Mucosa of descending colon (tissue), 3 donors: ENCODE measurements at regions not wholly inside any gene's neighbourhood (a gene's known extent, or its start where the extent isn't known, plus 50 kb on each side); places are given as distances from the start of the nearest gene placed in this dataset.

ENCODE experiments used
- ATAC-seq: fragments of 200-7000 bp; cut with Tn5 transposase; one replicate; pipeline ENCODE4 v1.9.1; 2020; ENCODE audit warnings: mild to moderate bottlenecking, moderate library complexity
- DNase-seq, 3 donors: peaks; one replicate each; pipeline ENCODE4 v3.0.0-alpha.2; 2020
- H3K36me3 ChIP-seq: fragments of 200-600 bp; one replicate; pipeline ENCODE4 v1.8.0; 2021; ENCODE audit warnings: low read depth, mild to moderate bottlenecking
- H3K4me1 ChIP-seq: fragments of 200-600 bp; one replicate; pipeline ENCODE4 v1.8.0; 2021; ENCODE audit warnings: low read depth, mild to moderate bottlenecking
- H3K4me3 ChIP-seq: fragments of 200-600 bp; one replicate; pipeline ENCODE4 v1.8.0; 2021; ENCODE audit warnings: mild to moderate bottlenecking
- H3K9me3 ChIP-seq: fragments of 200-600 bp; one replicate; pipeline ENCODE4 v1.8.0; 2021; ENCODE audit warnings: mild to moderate bottlenecking
- CTCF ChIP-seq: fragments of 200-600 bp; IDR thresholded peaks from one replicate; pipeline ENCODE4 v1.8.0; 2022; ENCODE audit warnings: antibody characterized with exemption, mild to moderate bottlenecking
- intact Hi-C, 2 donors: fragments of 100-400 bp; cut with DNase I in 1 of 2; cut with micrococcal nuclease in 1 of 2; formaldehyde crosslinking; loops; one replicate each; pipeline versions ENCODE4 v1.11.0 to v1.11.1; 2022; cut with DNase I, micrococcal nuclease
- donor health status: DM: no; HTN: no; CAD: no; lungs with moderate emphysema.
- donor health status: DM: no; HTN: no; CAD: no.
- donor health status: DM: no; HTN: yes; CAD: no.

DNA sequence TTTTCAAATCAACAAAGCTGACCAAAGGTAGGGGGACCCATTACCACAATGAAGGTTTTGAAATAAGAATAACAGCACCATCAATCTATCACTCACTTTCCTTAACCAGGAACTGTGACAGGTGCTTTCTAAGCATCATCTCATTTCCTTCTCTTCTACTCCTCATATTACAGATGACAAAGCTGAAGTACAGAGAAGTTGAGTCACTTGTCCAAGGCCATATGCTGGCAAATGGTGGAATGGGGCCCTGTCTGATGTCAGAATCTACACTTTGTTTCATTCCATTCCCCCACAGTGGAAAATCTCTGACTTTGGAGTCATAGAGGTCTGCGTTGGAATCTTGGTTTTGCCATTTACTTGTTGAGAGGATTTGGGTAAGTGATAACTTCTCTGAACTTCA is 222.5 kb upstream of the LRFN2 start:
- Histone ChIP-seq H3K9me3 (no peaks in the 10 kb centered on the region), H3K36me3 (no peaks in the 10 kb centered on the region), H3K4me3 (no peak overlapping the region), H3K4me1 (no peaks in the 10 kb centered on the region)
- no peak for TF ChIP-seq CTCF
- DNase-seq: no peak
- ATAC-seq: no peak
- intact Hi-C loops: no loop called here

- H3K4me3 ChIP-seq: no peak overlapping the region
- DNase-seq (no peak), ATAC-seq (no peak)
- TF ChIP-seq CTCF: no peak
- intact Hi-C loops: no loop called here
- no peaks in the 10 kb centered on the region for H3K4me1 ChIP-seq
- no peaks in the 10 kb centered on the region for H3K9me3 ChIP-seq
- no peaks in the 10 kb centered on the region for H3K36me3 ChIP-seq
These were observed 220.3 kb upstream of the LRFN2 start for GRCh38 chr6:40807484-40807883.

- no peak for ATAC-seq
- no peak for DNase-seq
These were observed 219.2 kb upstream of the LRFN2 start for GRCh38 chr6:40806256-40806864.

GRCh38 chr6:40805336-40805735 is 218.2 kb upstream of the LRFN2 start:
- no peak for ATAC-seq
- H3K4me3 ChIP-seq: no peak overlapping the region
- no peak for DNase-seq
- intact Hi-C loops: no loop called here
- H3K4me1 ChIP-seq: no peaks in the 10 kb centered on the region
- TF ChIP-seq CTCF: no peak
- no peaks in the 10 kb centered on the region for H3K36me3 ChIP-seq
- H3K9me3 ChIP-seq: no peaks in the 10 kb centered on the region

More at GRCh38 chr6:40806256-40806864, 219.2 kb upstream of the LRFN2 start:
- no peaks in the 10 kb centered on the region for H3K9me3 ChIP-seq
- no peaks in the 10 kb centered on the region for H3K36me3 ChIP-seq
- intact Hi-C loops: no loop called here
- no peak overlapping the region for H3K4me3 ChIP-seq
- no peaks in the 10 kb centered on the region for H3K4me1 ChIP-seq
- no peak for TF ChIP-seq CTCF

GRCh38 chr6:40804905-40805304 is 217.7 kb upstream of the LRFN2 start:
- no peak for ATAC-seq
- TF ChIP-seq CTCF: no peak
- no peak for DNase-seq
- intact Hi-C loops: no loop called here
- no peaks in the 10 kb centered on the region for H3K9me3 ChIP-seq
- no peaks in the 10 kb centered on the region for H3K36me3 ChIP-seq
- no peak overlapping the region for H3K4me3 ChIP-seq
- H3K4me1 ChIP-seq: no peaks in the 10 kb centered on the region
